ENCODE measurements at regions not wholly inside any gene's neighbourhood (a gene's known extent, or its start where the extent isn't known, plus 50 kb on each side); places are given as distances from the start of the nearest gene placed in this dataset.

- TF ChIP-seq PATZ1 (CRISPR knock-in tag; IDR thresholded peaks at IDR 0.05; ENCODE audit: borderline replicate concordance) (no peak), ARNTL (CRISPR knock-in tag; IDR thresholded peaks at IDR 0.05; ENCODE audit: borderline replicate concordance, low read depth) (no peak), GLIS3 (CRISPR knock-in tag; IDR thresholded peaks at IDR 0.05) (no peak), TCF4 (CRISPR knock-in tag; IDR thresholded peaks at IDR 0.05; ENCODE audit: borderline replicate concordance) (no peak), SNAI2 (CRISPR knock-in tag; IDR thresholded peaks at IDR 0.05) (no peak)
Measured at GRCh38 chr2:44107086-44107740, 61.5 kb upstream of the PPM1B start (continued).

- no peak for ATAC-seq
- no peak for TF ChIP-seq ZC3H10 (CRISPR knock-in tag; IDR thresholded peaks at IDR 0.05)
- no peak for TF ChIP-seq TCF4 (CRISPR knock-in tag; IDR thresholded peaks at IDR 0.05; ENCODE audit: borderline replicate concordance)
- TF ChIP-seq POU6F1 (CRISPR knock-in tag; IDR thresholded peaks at IDR 0.05; ENCODE audit: borderline replicate concordance, low read depth), result no peak
Measured at GRCh38 chr2:44107974-44108373, 60.7 kb upstream of the PPM1B start.

GRCh38 chr2:44109166-44109565 is 59.5 kb upstream of the PPM1B start:
- ATAC-seq, result no peak
- TF ChIP-seq ARNTL (CRISPR knock-in tag; IDR thresholded peaks at IDR 0.05; ENCODE audit: borderline replicate concordance, low read depth), result no peak
- no peak for TF ChIP-seq TOX (CRISPR knock-in tag; IDR thresholded peaks at IDR 0.05; ENCODE audit: borderline replicate concordance)
- TF ChIP-seq TSHZ2 (CRISPR knock-in tag; IDR thresholded peaks at IDR 0.05), result no peak
- TF ChIP-seq ZNF70 (CRISPR knock-in tag; IDR thresholded peaks at IDR 0.05), result no peak

- TF ChIP-seq TCF4 (CRISPR knock-in tag; IDR thresholded peaks at IDR 0.05; ENCODE audit: borderline replicate concordance) (no peak), CSDC2 (CRISPR knock-in tag; IDR thresholded peaks at IDR 0.05) (no peak), OSR1 (CRISPR knock-in tag; IDR thresholded peaks at IDR 0.05) (no peak), SNAI2 (CRISPR knock-in tag; IDR thresholded peaks at IDR 0.05) (no peak)
- ATAC-seq, result no peak
Measured at GRCh38 chr2:44110444-44110843, 58.2 kb upstream of the PPM1B start.

GRCh38 chr2:44112096-44112495 is 56.6 kb upstream of the PPM1B start:
- TF ChIP-seq ISL1 (CRISPR knock-in tag; IDR thresholded peaks at IDR 0.05), result no peak
- TF ChIP-seq ESRRG (CRISPR knock-in tag; IDR thresholded peaks at IDR 0.05), result no peak
- no peak for TF ChIP-seq BACH2 (CRISPR knock-in tag; IDR thresholded peaks at IDR 0.05; ENCODE audit: borderline replicate concordance)
- TF ChIP-seq SNAI2 (CRISPR knock-in tag; IDR thresholded peaks at IDR 0.05), result no peak
- no peak for TF ChIP-seq TCF4 (CRISPR knock-in tag; IDR thresholded peaks at IDR 0.05; ENCODE audit: borderline replicate concordance)
- no peak for TF ChIP-seq CSDC2 (CRISPR knock-in tag; IDR thresholded peaks at IDR 0.05)
- TF ChIP-seq PPARA (CRISPR knock-in tag; IDR thresholded peaks at IDR 0.05; ENCODE audit: borderline replicate concordance), result no peak
- no peak for TF ChIP-seq ZC3H10 (CRISPR knock-in tag; IDR thresholded peaks at IDR 0.05)
- TF ChIP-seq ZNF70 (CRISPR knock-in tag; IDR thresholded peaks at IDR 0.05), result no peak
- ATAC-seq, result no peak

GRCh38 chr2:44116319-44116718 is 52.4 kb upstream of the PPM1B start:
- no peak for ATAC-seq
- no peak for TF ChIP-seq POU6F1 (CRISPR knock-in tag; IDR thresholded peaks at IDR 0.05; ENCODE audit: borderline replicate concordance, low read depth)
- no peak for TF ChIP-seq SNAI2 (CRISPR knock-in tag; IDR thresholded peaks at IDR 0.05)
- no peak for TF ChIP-seq CREB5 (CRISPR knock-in tag; IDR thresholded peaks at IDR 0.05; ENCODE audit: low read depth)
- TF ChIP-seq ARNTL (CRISPR knock-in tag; IDR thresholded peaks at IDR 0.05; ENCODE audit: borderline replicate concordance, low read depth), result no peak
- TF ChIP-seq CSDC2 (CRISPR knock-in tag; IDR thresholded peaks at IDR 0.05), result no peak
- no peak for TF ChIP-seq GLIS3 (CRISPR knock-in tag; IDR thresholded peaks at IDR 0.05)
- TF ChIP-seq ZFP3 (CRISPR knock-in tag; IDR thresholded peaks at IDR 0.05), result no peak
- TF ChIP-seq RARB (CRISPR knock-in tag; IDR thresholded peaks at IDR 0.05), result no peak
- TF ChIP-seq ZFP30 (CRISPR knock-in tag; IDR thresholded peaks at IDR 0.05), result no peak
- TF ChIP-seq TCF4 (CRISPR knock-in tag; IDR thresholded peaks at IDR 0.05; ENCODE audit: borderline replicate concordance), result no peak
- no peak for TF ChIP-seq CSRNP3 (CRISPR knock-in tag; IDR thresholded peaks at IDR 0.05)

Measured in SK-N-SH treated with all-trans-retinoic acid at 6 μM for 48 hours (cell line).